ENCODE measurements at regions not wholly inside any gene's neighbourhood (a gene's known extent, or its start where the extent isn't known, plus 50 kb on each side); places are given as distances from the start of the nearest gene placed in this dataset.
"Not testable (repeated sequence)": the region's sequence is repeated elsewhere in the genome, so short reads cannot be mapped to it uniquely, and the experiment has no call there.

DNA sequence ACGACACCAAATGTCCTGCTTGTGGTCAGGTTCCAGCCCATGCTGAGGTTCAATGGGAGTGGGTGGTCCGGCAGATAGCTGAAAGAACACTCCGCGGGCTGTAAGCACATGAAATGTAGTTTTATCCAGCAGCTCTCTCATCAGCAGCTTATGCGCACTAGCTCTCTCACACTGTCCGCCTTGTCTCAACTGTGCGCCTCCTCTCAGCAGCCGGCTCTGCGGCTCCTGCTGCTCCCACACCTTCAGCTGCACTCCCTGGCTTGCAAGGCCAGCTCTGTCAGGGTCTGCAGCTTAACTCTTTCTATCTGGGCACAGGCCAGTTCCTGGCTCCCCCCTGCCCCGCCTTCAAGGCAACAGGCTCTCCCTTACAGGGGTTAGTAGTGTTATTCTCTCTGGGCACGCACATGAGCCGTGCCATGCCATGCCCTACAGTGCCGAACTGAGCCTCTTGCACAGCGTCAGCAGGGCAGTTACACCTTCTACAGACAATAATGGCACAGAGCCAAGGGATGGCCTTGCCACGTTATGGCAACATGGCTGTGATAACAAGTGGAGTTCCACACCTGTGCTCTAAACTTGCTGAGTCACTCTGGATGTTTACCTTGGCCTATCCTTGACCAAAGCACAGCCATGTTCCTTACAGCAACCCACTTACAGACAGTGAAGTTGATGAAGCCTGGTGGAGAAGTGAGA lies 84.0 kb upstream of the LRFN2 start:
- no peak for DNase-seq

DNA sequence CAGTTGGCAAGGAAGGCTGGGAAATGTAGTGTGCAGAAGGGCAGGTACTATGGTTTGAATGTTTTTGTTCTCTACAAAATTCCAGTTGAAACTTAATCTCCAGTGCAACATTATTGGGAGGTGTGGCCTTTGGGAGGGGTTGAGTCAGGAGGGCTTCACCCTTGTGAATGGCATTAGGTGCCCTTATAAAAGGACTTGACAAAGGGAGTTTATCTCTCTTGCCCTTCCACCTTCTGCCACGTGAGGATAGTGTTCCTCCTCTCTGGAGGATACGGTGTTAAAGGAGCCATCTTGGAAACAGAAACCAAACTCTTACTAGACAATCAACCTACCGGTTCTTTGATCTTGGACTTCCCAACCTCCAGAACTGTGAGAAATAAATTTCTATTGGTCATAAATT lies 82.2 kb upstream of the LRFN2 start:
- DNase-seq: no peak

DNA sequence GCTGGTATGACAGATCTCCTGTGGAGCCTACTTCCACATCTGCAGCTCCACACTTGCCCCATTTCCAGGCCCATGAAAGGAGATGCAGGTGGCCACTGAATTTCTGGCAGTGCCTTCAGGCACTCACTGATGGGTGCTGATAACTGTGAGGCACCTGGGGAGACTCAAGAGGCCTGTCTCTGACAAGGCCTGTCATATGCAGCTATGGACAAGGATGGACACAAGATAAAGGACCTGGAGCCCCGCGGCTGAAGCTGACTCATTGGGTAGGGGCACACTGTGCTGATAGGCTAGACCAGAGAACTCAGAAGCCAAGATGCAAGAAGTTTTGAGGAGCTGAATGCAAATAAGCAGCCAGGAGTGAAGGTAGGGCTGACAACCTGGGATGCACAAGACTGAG lies 81.0 kb upstream of the LRFN2 start:
- no peak for DNase-seq

DNA sequence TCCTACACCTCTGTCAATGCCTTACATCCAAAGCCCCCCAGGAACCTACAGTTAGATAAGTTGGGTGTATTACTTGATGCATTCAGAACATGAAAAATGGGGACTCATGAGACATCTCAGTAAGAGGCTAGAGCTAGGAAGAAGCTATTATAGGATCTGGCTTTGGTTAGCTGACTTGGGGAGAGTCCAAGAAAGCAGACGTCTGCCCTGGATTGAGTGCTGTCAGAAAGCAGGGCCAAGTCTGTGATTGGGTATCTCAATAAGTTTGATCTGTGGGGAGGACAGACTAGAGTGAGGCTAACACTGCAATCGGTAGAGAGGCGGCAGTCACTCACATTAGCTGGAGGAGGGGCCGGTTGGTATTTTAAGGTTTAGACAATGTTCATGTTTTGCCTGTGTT lies 79.4 kb upstream of the LRFN2 start:
- no peak for DNase-seq

DNA sequence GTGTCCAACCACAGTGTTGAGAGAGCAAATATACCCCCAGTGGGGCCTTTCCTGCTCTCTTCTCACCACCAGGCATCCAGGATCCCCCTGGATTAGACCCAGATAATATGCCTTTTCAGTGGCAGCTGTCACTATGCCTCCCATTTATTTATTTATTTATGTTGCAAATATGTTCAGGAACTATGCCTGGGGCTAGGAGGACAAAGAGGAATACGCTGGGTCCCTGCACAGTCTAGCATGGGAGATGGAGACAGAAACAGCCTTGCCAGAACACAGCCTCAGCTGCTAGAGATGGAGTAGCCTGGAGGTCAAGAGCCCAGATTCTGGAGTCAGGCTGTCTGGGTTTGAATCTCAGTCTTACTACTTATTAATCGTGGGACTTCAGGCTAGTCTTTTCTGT lies 74.6 kb upstream of the LRFN2 start:
- no peak for DNase-seq

DNA sequence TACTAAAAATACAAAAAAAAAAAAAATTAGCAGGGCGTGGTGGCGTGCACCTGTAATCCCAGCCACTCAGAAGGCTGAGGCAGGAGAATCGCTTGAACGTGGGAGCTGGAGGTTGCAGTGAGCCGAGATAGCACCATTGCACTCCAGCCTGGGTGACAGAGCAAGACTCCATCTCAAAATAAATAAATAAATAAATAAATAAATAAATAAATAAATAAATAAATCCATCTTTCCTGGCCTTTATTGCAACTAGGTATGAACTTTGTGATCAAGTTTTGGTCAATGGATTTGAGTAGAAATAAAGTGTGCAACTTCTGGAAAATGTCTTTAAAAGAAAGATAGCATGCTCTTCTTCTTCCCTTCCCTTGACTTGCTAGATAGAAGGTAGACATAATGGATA lies 69.6 kb upstream of the LRFN2 start:
- DNase-seq: not testable (repeated sequence)

DNA sequence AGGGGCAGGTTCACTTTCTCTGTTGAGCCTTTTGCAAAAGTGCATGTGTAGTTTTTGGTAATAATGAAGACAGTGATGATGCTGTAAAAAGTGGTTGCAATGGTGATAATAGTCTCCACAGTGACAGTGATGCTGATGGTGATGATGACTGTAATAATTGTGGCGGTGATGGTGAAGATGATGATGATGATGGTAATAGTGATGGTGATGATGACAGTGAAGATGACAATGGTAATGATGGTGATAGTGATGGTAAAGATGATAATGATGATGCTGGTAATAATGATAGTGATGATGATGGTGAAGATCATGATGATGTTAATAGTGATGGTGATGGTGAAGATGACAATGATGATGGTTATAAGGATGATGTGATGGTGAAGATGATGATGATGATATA lies 67.7 kb upstream of the LRFN2 start:
- no peak for DNase-seq

DNA sequence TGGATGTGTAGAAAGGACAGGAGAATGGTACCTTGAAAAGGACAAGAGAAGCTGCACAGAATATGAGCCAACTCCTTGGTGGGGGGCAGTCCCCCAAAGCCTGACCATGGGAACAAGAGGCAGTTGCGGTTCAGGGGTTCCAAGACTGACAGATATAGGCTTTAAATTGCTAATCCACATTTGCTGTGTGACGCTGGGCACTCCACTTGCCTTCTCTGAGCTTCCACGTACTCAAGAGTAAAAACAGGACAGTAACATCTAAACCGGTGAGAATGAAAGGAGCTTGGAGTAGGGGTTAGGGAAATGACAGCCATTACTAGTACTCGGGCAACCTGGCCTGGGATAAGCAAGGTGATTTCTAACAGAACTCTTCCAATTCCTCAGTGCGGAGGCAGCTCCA lies 57.9 kb upstream of the LRFN2 start:
- DNase-seq: no peak

DNA sequence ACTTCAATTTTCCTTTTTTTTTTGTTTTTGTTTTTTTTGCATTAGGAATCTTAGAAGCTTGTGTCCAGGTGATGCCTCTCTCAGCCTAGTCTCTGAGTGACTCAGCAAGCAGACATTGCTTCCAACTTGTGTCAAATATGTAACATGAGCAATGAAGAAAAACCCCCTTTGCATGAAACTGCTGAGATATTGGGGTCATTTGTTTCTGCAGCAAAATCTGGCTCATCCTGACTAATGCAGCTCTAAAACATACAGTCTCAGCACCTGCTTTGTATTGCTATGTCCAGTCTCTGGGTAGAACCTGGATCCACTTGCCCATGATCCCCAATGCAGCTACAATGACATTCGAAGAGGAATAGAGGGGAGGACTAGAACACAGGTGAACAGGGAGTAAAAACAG lies 55.7 kb upstream of the LRFN2 start:
- no peak for DNase-seq

DNA sequence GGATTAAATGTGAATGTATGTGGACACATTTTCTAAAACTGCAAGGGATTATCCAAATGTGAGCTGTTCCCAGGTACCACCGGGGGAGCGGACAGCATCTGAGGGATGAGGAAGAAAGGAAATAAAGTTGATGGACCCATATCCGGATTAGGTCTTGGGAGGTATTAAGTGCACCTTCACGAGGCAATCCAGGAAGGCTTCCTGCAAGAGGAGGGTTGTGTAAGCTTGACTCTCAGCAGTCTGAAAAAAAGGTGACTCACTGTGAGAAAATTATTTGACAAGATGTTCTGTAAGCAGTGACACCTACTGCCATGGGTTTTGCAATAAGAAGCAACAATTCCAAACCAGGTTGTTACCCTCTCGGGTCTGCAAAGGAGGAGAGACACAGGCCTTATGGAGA lies 55.0 kb upstream of the LRFN2 start:
- no peak for DNase-seq

DNA sequence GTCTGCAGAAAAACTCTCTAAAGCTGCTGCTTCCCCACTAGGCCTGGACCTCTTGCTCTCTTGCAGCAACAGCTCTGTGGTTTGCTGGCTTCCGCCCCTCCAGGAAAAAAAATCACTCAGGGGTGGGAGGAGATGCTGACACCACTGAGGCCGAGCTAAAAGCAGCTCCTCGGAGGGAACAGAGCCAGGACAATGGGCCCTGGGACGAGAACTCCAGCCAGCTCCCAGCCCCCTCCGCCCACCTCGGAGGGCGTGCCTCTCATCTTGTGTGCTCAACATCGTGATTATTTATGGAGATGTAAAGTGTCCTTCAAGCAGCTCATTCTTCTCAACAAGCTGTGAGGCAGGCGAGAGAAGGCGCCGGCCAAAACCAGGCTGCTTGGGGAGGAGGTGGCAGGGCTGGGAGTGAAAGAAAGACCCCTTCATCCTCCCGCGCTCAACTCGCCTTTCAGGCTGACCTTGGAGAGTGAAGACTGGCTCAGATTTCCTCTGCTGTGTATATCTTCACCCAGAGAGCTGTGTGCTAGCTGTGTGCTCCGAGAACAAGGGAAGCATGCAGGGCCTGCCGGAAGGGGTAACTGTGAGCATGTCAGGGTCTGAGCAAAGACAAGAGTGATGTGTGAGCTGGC lies 53.5 kb upstream of the LRFN2 start:
- DNase-seq: no peak

Measured in activated CD4-positive, CD25-positive, alpha-beta regulatory T cell treated with anti-CD3 and anti-CD28 coated beads, Interleukin-2, amount 50 U/mL, for 72 hours (primary cell).